ENCODE measurements at regions not wholly inside any gene's neighbourhood (a gene's known extent, or its start where the extent isn't known, plus 50 kb on each side); places are given as distances from the start of the nearest gene placed in this dataset.

DNA sequence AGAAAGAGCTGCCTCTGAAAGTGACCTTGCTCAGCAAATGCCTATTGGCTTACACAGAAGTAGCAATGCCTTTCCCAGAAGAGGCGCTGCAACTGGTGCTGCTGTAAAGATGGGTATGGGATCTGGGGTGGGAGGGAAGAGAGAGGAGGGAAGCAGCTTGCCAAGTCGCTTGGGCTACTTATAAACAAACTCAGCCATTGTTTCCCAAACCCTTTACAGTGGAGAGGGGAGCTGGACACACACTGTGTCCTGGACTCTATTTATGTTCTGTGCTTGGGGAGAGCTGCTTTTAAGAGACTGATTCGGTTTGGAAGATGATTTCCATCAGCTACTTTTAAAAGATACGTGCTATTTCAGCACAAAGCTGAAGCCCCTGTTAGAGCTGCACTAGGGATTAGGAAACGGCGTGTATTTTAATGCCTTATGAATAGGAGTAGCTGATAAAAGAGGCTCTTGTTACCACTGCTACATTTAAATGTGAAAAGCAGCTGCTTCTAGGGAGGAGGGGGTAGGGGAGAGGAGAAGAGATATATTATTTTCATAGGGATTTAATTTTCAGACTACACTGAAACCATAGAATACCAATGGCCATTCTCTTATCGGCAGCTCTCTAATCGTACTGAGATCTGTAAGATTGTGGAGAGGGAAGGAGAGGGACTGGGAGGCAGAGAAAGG is 440.6 kb downstream of the MCTP2 start:
- TF ChIP-seq, protein P1, sequence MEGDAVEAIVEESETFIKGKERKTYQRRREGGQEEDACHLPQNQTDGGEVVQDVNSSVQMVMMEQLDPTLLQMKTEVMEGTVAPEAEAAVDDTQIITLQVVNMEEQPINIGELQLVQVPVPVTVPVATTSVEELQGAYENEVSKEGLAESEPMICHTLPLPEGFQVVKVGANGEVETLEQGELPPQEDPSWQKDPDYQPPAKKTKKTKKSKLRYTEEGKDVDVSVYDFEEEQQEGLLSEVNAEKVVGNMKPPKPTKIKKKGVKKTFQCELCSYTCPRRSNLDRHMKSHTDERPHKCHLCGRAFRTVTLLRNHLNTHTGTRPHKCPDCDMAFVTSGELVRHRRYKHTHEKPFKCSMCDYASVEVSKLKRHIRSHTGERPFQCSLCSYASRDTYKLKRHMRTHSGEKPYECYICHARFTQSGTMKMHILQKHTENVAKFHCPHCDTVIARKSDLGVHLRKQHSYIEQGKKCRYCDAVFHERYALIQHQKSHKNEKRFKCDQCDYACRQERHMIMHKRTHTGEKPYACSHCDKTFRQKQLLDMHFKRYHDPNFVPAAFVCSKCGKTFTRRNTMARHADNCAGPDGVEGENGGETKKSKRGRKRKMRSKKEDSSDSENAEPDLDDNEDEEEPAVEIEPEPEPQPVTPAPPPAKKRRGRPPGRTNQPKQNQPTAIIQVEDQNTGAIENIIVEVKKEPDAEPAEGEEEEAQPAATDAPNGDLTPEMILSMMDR (optimal IDR thresholded peaks at IDR 0.05 in 1 of 3, IDR thresholded peaks at IDR 0.05 in 1 of 3, conservative IDR thresholded peaks at IDR 0.05 in 1 of 3; ENCODE audit: extremely low read depth in 1 of 3, insufficient read depth in 2 of 3, low read length in 3 of 3): no peak
- TF ChIP-seq EZH2 (IDR thresholded peaks at IDR 0.05; ENCODE audit: low read length): no peak

All from keratinocyte (primary cell).